Prostate gland (tissue), 2 donors: ENCODE measurements at regions not wholly inside any gene's neighbourhood (a gene's known extent, or its start where the extent isn't known, plus 50 kb on each side); places are given as distances from the start of the nearest gene placed in this dataset.

Source experiments
- POLR2A ChIP-seq: fragments of 450-650 bp; IDR thresholded peaks from one replicate; pipeline ENCODE4 v1.6.1; 2016; ENCODE audit warnings: antibody characterized with exemption, mild to moderate bottlenecking
- POLR2AphosphoS5 ChIP-seq: sonication (generic); formaldehyde crosslinking; IDR thresholded peaks from one replicate; pipeline ENCODE4 v1.6.1; 2017; ENCODE audit warnings: antibody characterized with exemption
- TF ChIP-seq, protein P1 (sequence below), 4 experiments: fragments of 200-600 bp in 2 of 4; fragments of 450-650 bp in 2 of 4; sonication (generic) in 2 of 4; IDR thresholded peaks; 1 replicate in 3 of 4; 2 replicates in 1 of 4; pipeline ENCODE4 v1.5.1; 2016 to 2019; ENCODE audit warnings: antibody characterized with exemption in 4 of 4, mild to moderate bottlenecking in 2 of 4, moderate library complexity in 2 of 4

DNA sequence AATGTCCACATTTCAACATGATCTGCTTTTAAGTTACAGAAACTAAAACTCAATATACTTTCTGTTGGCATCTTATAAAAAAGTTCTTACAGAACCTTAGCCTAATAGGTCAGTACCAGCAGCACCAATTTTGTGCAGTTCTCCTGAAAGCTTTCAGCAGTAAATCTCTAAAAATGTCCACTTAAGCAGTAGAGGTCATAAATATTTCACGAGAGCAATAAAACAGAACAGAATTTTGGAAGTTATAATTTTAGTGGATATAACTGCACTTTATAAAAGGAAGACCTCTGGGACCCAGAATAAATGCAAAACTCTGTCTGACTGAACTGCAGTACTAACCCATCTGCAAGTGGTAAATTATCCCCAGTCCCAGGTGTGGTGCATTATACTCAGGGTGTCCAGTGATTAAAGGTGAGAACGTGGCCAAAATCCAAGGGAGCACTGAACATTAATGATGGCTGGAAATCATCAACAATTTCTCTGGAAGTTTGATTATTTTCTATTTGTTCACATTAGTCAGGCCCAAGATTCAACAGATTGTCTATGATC is 172.6 kb upstream of the RSPO3 start:
- TF ChIP-seq POLR2A, result no peak
- TF ChIP-seq, protein P1, sequence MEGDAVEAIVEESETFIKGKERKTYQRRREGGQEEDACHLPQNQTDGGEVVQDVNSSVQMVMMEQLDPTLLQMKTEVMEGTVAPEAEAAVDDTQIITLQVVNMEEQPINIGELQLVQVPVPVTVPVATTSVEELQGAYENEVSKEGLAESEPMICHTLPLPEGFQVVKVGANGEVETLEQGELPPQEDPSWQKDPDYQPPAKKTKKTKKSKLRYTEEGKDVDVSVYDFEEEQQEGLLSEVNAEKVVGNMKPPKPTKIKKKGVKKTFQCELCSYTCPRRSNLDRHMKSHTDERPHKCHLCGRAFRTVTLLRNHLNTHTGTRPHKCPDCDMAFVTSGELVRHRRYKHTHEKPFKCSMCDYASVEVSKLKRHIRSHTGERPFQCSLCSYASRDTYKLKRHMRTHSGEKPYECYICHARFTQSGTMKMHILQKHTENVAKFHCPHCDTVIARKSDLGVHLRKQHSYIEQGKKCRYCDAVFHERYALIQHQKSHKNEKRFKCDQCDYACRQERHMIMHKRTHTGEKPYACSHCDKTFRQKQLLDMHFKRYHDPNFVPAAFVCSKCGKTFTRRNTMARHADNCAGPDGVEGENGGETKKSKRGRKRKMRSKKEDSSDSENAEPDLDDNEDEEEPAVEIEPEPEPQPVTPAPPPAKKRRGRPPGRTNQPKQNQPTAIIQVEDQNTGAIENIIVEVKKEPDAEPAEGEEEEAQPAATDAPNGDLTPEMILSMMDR (IDR thresholded peaks at IDR 0.05), result no peak
- no peak for TF ChIP-seq POLR2AphosphoS5
